Epithelial cell of proximal tubule (primary cell): ENCODE measurements at regions not wholly inside any gene's neighbourhood (a gene's known extent, or its start where the extent isn't known, plus 50 kb on each side); places are given as distances from the start of the nearest gene placed in this dataset.
"Not testable (repeated sequence)": the region's sequence is repeated elsewhere in the genome, so short reads cannot be mapped to it uniquely, and the experiment has no call there.

Experiments
- DNase-seq: peaks from one replicate; pipeline ENCODE4 v3.0.0-alpha.2; 2011; ENCODE audit warnings: low read depth
- H3K4me3 ChIP-seq: 2 replicates; pipeline ENCODE4 v1.5.1; 2011; ENCODE audit warnings: low read depth, mild to moderate bottlenecking, low read length
- TF ChIP-seq, protein P1 (sequence below): conservative IDR thresholded peaks from 2 replicates; pipeline ENCODE4 v1.5.1; 2012; ENCODE audit warnings: low read depth, mild to moderate bottlenecking, low read length

- TF ChIP-seq, protein P1, sequence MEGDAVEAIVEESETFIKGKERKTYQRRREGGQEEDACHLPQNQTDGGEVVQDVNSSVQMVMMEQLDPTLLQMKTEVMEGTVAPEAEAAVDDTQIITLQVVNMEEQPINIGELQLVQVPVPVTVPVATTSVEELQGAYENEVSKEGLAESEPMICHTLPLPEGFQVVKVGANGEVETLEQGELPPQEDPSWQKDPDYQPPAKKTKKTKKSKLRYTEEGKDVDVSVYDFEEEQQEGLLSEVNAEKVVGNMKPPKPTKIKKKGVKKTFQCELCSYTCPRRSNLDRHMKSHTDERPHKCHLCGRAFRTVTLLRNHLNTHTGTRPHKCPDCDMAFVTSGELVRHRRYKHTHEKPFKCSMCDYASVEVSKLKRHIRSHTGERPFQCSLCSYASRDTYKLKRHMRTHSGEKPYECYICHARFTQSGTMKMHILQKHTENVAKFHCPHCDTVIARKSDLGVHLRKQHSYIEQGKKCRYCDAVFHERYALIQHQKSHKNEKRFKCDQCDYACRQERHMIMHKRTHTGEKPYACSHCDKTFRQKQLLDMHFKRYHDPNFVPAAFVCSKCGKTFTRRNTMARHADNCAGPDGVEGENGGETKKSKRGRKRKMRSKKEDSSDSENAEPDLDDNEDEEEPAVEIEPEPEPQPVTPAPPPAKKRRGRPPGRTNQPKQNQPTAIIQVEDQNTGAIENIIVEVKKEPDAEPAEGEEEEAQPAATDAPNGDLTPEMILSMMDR: no peak
- no peak for DNase-seq
- H3K4me3 ChIP-seq: no peak overlapping the region
Measured at GRCh38 chr7:81075150-81075549, 156.3 kb upstream of the SEMA3C start.

GRCh38 chr7:81074406-81074805 is 155.6 kb upstream of the SEMA3C start:
- TF ChIP-seq, protein P1: no peak
- DNase-seq: no peak
- no peak overlapping the region for H3K4me3 ChIP-seq

GRCh38 chr7:81073931-81074251 is 155.0 kb upstream of the SEMA3C start:
- H3K4me3 ChIP-seq: no peak overlapping the region
- no peak for DNase-seq
- TF ChIP-seq, protein P1: no peak

DNA sequence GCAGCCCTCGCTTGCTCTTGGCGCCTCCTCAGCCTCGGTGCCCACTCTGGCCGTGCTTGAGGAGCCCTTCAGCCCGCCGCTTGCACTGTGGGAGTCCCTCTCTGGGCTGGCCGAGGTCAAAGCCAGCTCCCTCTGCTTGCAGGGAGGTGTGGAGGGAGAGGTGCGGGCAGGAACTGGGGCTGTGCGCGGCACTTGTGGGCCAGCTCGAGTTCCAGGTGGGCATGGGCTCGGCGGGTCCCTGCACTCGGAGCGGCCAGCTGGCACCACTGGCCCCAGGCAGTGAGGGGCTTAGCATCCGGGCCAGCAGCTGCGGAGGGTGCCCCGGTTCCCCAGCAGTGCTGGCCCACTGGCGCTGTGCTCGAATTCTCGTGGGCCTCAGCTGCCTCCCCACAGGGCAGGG is 152.1 kb upstream of the SEMA3C start:
- TF ChIP-seq, protein P1: no peak
- no peak for DNase-seq
- H3K4me3 ChIP-seq: no peak overlapping the region

GRCh38 chr7:81066797-81067196 is 147.9 kb upstream of the SEMA3C start:
- no peak overlapping the region for H3K4me3 ChIP-seq
- no peak for DNase-seq
- TF ChIP-seq, protein P1: no peak

DNA sequence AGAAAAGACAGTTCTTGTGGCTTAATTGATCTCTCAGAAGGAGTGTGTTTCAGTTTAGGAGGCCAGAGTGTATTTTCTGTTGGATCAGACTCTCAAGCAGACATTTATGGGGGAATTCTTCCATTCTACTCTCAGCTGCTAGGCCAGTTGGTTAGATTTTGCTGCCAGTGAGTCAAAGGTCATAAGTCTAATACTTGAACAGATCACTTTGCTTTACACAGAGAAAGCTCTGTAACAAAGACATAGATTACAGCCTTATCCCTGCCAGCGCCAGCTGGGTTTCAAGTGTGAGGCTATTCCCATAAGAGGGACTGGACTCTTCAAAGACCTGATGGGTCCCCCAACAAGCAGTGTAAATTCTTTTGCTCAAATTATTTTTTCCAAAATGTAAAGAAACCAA is 145.6 kb upstream of the SEMA3C start:
- DNase-seq: no peak
- no peak overlapping the region for H3K4me3 ChIP-seq
- TF ChIP-seq, protein P1: no peak

- DNase-seq: no peak
- H3K4me3 ChIP-seq: no peak overlapping the region
- TF ChIP-seq, protein P1: no peak
Measured at GRCh38 chr7:81062755-81063154, 143.9 kb upstream of the SEMA3C start.

DNA sequence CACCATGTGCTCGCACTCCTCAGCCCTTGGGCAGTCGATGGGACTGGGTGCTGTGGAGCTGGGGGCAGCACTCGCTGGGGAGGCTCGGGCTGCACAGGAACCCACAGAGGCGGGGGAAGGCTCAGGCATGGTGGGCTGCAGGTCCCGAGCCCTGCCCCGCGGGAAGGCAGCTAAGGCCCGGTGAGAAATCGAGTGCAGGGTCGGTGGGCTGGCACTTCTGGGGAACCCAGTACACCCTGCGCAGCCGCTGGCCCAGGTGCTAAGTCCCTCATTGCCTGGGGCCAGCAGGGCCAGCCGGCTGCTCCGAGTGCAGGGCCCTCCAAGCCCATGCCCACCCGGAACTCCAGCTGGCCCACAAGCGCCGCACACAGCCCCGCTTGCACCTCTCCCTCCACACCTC is 138.6 kb upstream of the SEMA3C start:
- not testable (repeated sequence) for DNase-seq, H3K4me3 ChIP-seq
